ENCODE measurements at regions not wholly inside any gene's neighbourhood (a gene's known extent, or its start where the extent isn't known, plus 50 kb on each side); places are given as distances from the start of the nearest gene placed in this dataset.

GRCh38 chr6:133805876-133806275 is 83.0 kb upstream of the TCF21 start:
- Histone ChIP-seq H3K27me3 (ENCODE audit: control insufficient read depth, low read length) (no peaks in the 10 kb centered on the region), H3K27ac (ENCODE audit: low read depth, low read length) (no peak overlapping the region), H3K4me2 (ENCODE audit: low read length) (no peak overlapping the region), H4K20me1 (ENCODE audit: control insufficient read depth, insufficient read depth, low read depth, low read length) (no peaks in the 10 kb centered on the region), H3K9me3 (ENCODE audit: control insufficient read depth, insufficient read depth, low read length) (no peaks in the 10 kb centered on the region), H3K4me1 (ENCODE audit: control insufficient read depth, low read length) (no peaks in the 10 kb centered on the region), H3K79me2 (ENCODE audit: control insufficient read depth, low read length) (no peaks in the 10 kb centered on the region), H3K4me3 (ENCODE audit: low read length) (no peak overlapping the region), H3K9me2 (replicated peaks; ENCODE audit: control insufficient read depth, low read length) (no peaks in the 10 kb centered on the region), H3K36me3 (ENCODE audit: control insufficient read depth, low read length) (no peaks in the 10 kb centered on the region), H3F3A (ENCODE audit: control insufficient read depth, insufficient read depth) (no peaks in the 10 kb centered on the region)
- TF ChIP-seq, protein P1, sequence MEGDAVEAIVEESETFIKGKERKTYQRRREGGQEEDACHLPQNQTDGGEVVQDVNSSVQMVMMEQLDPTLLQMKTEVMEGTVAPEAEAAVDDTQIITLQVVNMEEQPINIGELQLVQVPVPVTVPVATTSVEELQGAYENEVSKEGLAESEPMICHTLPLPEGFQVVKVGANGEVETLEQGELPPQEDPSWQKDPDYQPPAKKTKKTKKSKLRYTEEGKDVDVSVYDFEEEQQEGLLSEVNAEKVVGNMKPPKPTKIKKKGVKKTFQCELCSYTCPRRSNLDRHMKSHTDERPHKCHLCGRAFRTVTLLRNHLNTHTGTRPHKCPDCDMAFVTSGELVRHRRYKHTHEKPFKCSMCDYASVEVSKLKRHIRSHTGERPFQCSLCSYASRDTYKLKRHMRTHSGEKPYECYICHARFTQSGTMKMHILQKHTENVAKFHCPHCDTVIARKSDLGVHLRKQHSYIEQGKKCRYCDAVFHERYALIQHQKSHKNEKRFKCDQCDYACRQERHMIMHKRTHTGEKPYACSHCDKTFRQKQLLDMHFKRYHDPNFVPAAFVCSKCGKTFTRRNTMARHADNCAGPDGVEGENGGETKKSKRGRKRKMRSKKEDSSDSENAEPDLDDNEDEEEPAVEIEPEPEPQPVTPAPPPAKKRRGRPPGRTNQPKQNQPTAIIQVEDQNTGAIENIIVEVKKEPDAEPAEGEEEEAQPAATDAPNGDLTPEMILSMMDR (IDR thresholded peaks at IDR 0.05; ENCODE audit: low read depth, low read length, poor library complexity, severe bottlenecking) = no peak

- Histone ChIP-seq H3K27me3 (ENCODE audit: control insufficient read depth, low read length) (no peaks in the 10 kb centered on the region), H3K9me3 (ENCODE audit: control insufficient read depth, insufficient read depth, low read length) (no peaks in the 10 kb centered on the region), H3K36me3 (ENCODE audit: control insufficient read depth, low read length) (no peaks in the 10 kb centered on the region), H3K4me3 (ENCODE audit: low read length) (no peak overlapping the region), H3K9me2 (replicated peaks; ENCODE audit: control insufficient read depth, low read length) (no peaks in the 10 kb centered on the region), H3K79me2 (ENCODE audit: control insufficient read depth, low read length) (no peaks in the 10 kb centered on the region), H3K4me2 (ENCODE audit: low read length) (no peak overlapping the region), H3F3A (ENCODE audit: control insufficient read depth, insufficient read depth) (no peaks in the 10 kb centered on the region), H4K20me1 (ENCODE audit: control insufficient read depth, insufficient read depth, low read depth, low read length) (no peaks in the 10 kb centered on the region), H3K4me1 (ENCODE audit: control insufficient read depth, low read length) (no peaks in the 10 kb centered on the region), H3K27ac (ENCODE audit: low read depth, low read length) (no peak overlapping the region)
- TF ChIP-seq EZH2phosphoT487 (IDR thresholded peaks at IDR 0.05; ENCODE audit: borderline replicate concordance, low read length) = no peak
- TF ChIP-seq, protein P1 (IDR thresholded peaks at IDR 0.05; ENCODE audit: low read depth, low read length, poor library complexity, severe bottlenecking) = no peak
These were observed 82.4 kb upstream of the TCF21 start for GRCh38 chr6:133806382-133807140.

GRCh38 chr6:133807501-133807900 is 81.4 kb upstream of the TCF21 start:
- Histone ChIP-seq H3K27ac (ENCODE audit: low read depth, low read length) (no peak overlapping the region), H3K4me1 (ENCODE audit: control insufficient read depth, low read length) (no peaks in the 10 kb centered on the region), H3K27me3 (ENCODE audit: control insufficient read depth, low read length) (no peaks in the 10 kb centered on the region), H3K4me3 (ENCODE audit: low read length) (no peak overlapping the region), H4K20me1 (ENCODE audit: control insufficient read depth, insufficient read depth, low read depth, low read length) (no peaks in the 10 kb centered on the region), H3K36me3 (ENCODE audit: control insufficient read depth, low read length) (no peaks in the 10 kb centered on the region), H3F3A (ENCODE audit: control insufficient read depth, insufficient read depth) (no peaks in the 10 kb centered on the region), H3K9me3 (ENCODE audit: control insufficient read depth, insufficient read depth, low read length) (no peaks in the 10 kb centered on the region), H3K4me2 (ENCODE audit: low read length) (no peak overlapping the region), H3K9me2 (replicated peaks; ENCODE audit: control insufficient read depth, low read length) (no peaks in the 10 kb centered on the region), H3K79me2 (ENCODE audit: control insufficient read depth, low read length) (no peaks in the 10 kb centered on the region)
- TF ChIP-seq, protein P1 (IDR thresholded peaks at IDR 0.05; ENCODE audit: low read depth, low read length, poor library complexity, severe bottlenecking) = no peak
- no peak for TF ChIP-seq EZH2phosphoT487 (IDR thresholded peaks at IDR 0.05; ENCODE audit: borderline replicate concordance, low read length)
